ENCODE measurements at regions not wholly inside any gene's neighbourhood (a gene's known extent, or its start where the extent isn't known, plus 50 kb on each side); places are given as distances from the start of the nearest gene placed in this dataset.
A peak's percentile ranks its signal among the peaks of the same experiment; 100 is the strongest.
"Not testable (repeated sequence)": the region's sequence is repeated elsewhere in the genome, so short reads cannot be mapped to it uniquely, and the experiment has no call there.

GRCh38 chr4:9604893-9605190 lies 160.6 kb downstream of the DEFB131A start:
- DNase-seq = not testable (repeated sequence)

GRCh38 chr4:9608300-9608699 lies 164.1 kb downstream of the DEFB131A start:
- DNase-seq = no peak

- DNase-seq = not testable (repeated sequence)
These were observed 166.1 kb downstream of the DEFB131A start for GRCh38 chr4:9610321-9610720.

- no peak for DNase-seq
These were observed 166.9 kb downstream of the DEFB131A start for GRCh38 chr4:9611101-9611500.

- DNase-seq = not testable (repeated sequence)
These were observed 145.0 kb upstream of the DRD5 start for GRCh38 chr4:9636411-9636810.

GRCh38 chr4:9659678-9660077 lies 121.8 kb upstream of the DRD5 start:
- not testable (repeated sequence) for DNase-seq

- DNase-seq = not testable (repeated sequence)
These were observed 120.5 kb upstream of the DRD5 start for GRCh38 chr4:9660955-9661354.

- not testable (repeated sequence) for DNase-seq
These were observed 110.7 kb upstream of the DRD5 start for GRCh38 chr4:9670725-9671124.

GRCh38 chr4:9677357-9677756 lies 104.1 kb upstream of the DRD5 start:
- not testable (repeated sequence) for DNase-seq

- DNase-seq = no peak
These were observed 101.5 kb upstream of the DRD5 start for GRCh38 chr4:9679704-9680478.

GRCh38 chr4:9683174-9683573 lies 98.3 kb upstream of the DRD5 start:
- DNase-seq = not testable (repeated sequence)

GRCh38 chr4:9685016-9685415 lies 96.4 kb upstream of the DRD5 start:
- DNase-seq = not testable (repeated sequence)

GRCh38 chr4:9685692-9686091 lies 95.7 kb upstream of the DRD5 start:
- no peak for DNase-seq

GRCh38 chr4:9690636-9691237 lies 90.7 kb upstream of the DRD5 start:
- not testable (repeated sequence) for DNase-seq

GRCh38 chr4:9691238-9692065 lies 90.0 kb upstream of the DRD5 start:
- peak; percentile 96 for DNase-seq

GRCh38 chr4:9692791-9693491 lies 88.5 kb upstream of the DRD5 start:
- not testable (repeated sequence) for DNase-seq

GRCh38 chr4:9694403-9694802 lies 87.0 kb upstream of the DRD5 start:
- not testable (repeated sequence) for DNase-seq

GRCh38 chr4:9695994-9696393 lies 85.4 kb upstream of the DRD5 start:
- not testable (repeated sequence) for DNase-seq

GRCh38 chr4:9696561-9696960 lies 84.9 kb upstream of the DRD5 start:
- DNase-seq = not testable (repeated sequence)

- not testable (repeated sequence) for DNase-seq
These were observed 79.4 kb upstream of the DRD5 start for GRCh38 chr4:9702019-9702418.

GRCh38 chr4:9702696-9703095 lies 78.7 kb upstream of the DRD5 start:
- DNase-seq = not testable (repeated sequence)

- DNase-seq = peak; percentile 51
These were observed 78.0 kb upstream of the DRD5 start for GRCh38 chr4:9703391-9703790.

GRCh38 chr4:9704126-9704525 lies 77.3 kb upstream of the DRD5 start:
- not testable (repeated sequence) for DNase-seq
